OCI-LY7 (cell line): ENCODE measurements at regions not wholly inside any gene's neighbourhood (a gene's known extent, or its start where the extent isn't known, plus 50 kb on each side); places are given as distances from the start of the nearest gene placed in this dataset.

Source experiments
- BruUV-seq: library from RNA; stranded (reverse); fragments of 400-500 nt; replicated peaks from 2 replicates; lab custom pipeline; 2021; lab: Mats Ljungman, UMichigan
- CTCF ChIA-PET: fragments of 300-600 bp; sonication (Branson Sonifier 250); formaldehyde crosslinking; loops from one replicate; lab custom pipeline; 2022; ENCODE audit warnings: antibody characterized with exemption; ENCODE audit not compliant: unreplicated experiment; lab: Charles Lee
- POLR2A ChIA-PET: fragments of 300-600 bp; sonication (Branson Sonifier 250); formaldehyde crosslinking; loops from one replicate; lab custom pipeline; 2022; ENCODE audit warnings: antibody characterized with exemption; lab: Charles Lee
- DNase-seq: peaks from one replicate; pipeline ENCODE4 v3.0.0-alpha.2; 2015; ENCODE audit warnings: low spot score
- H2AFZ ChIP-seq: fragments of 200-600 bp; sonication (generic), shearing (Covaris generic); 2 replicates; pipeline ENCODE4 v1.6.1; 2014; ENCODE audit warnings: mild to moderate bottlenecking, antibody characterized with exemption, low read length, moderate library complexity
- H3K27ac ChIP-seq: fragments of 200-600 bp; sonication (generic); 2 replicates; pipeline ENCODE4 v1.5.1; 2014; ENCODE audit warnings: mixed run types, low read depth, mild to moderate bottlenecking, moderate library complexity, low read length, inconsistent platforms; ENCODE audit not compliant: poor library complexity, severe bottlenecking
- H3K36me3 ChIP-seq: fragments of 200-600 bp; sonication (generic); 2 replicates; pipeline ENCODE4 v1.6.1; 2014; ENCODE audit warnings: mild to moderate bottlenecking, antibody characterized with exemption, low read length, moderate library complexity, mixed read lengths; ENCODE audit not compliant: insufficient read depth
- H3K4me1 ChIP-seq: fragments of 200-600 bp; sonication (generic); 2 replicates; pipeline ENCODE4 v1.5.1; 2014; ENCODE audit warnings: mild to moderate bottlenecking, low read length; ENCODE audit not compliant: insufficient read depth, poor library complexity, severe bottlenecking
- H3K4me2 ChIP-seq: fragments of 200-600 bp; sonication (generic); 2 replicates; pipeline ENCODE4 v1.6.1; 2014; ENCODE audit warnings: mild to moderate bottlenecking, low read length
- H3K4me3 ChIP-seq: fragments of 200-600 bp; sonication (generic); 2 replicates; pipeline ENCODE4 v1.5.1; 2014; ENCODE audit warnings: mild to moderate bottlenecking, low read depth, low read length; ENCODE audit not compliant: poor library complexity, severe bottlenecking
- H3K79me2 ChIP-seq: fragments of 200-600 bp; sonication (generic); 2 replicates; pipeline ENCODE4 v1.6.1; 2016; ENCODE audit warnings: low read depth, mild to moderate bottlenecking, low read length, moderate library complexity, mixed read lengths; ENCODE audit not compliant: insufficient read depth
- H3K9me2 ChIP-seq: fragments of 200-600 bp; sonication (generic); 2 replicates; pipeline ENCODE4 v1.6.1; 2016; ENCODE audit warnings: mild to moderate bottlenecking, low read length, mixed read lengths; ENCODE audit not compliant: insufficient read depth
- H3K9me3 ChIP-seq: fragments of 200-600 bp; sonication (generic); 2 replicates; pipeline ENCODE4 v1.6.1; 2014; ENCODE audit warnings: mild to moderate bottlenecking, mixed run types, low read length, mixed read lengths
- H4K20me1 ChIP-seq: fragments of 200-600 bp; sonication (generic); 2 replicates; pipeline ENCODE4 v1.6.1; 2014; ENCODE audit warnings: mild to moderate bottlenecking, antibody characterized with exemption, low read length, moderate library complexity, mixed read lengths; ENCODE audit not compliant: insufficient read depth
- EZH2phosphoT487 ChIP-seq: fragments of 200-600 bp; sonication (generic); IDR thresholded peaks from 2 replicates; pipeline ENCODE4 v1.6.1; 2018; ENCODE audit warnings: low read depth, borderline replicate concordance, mild to moderate bottlenecking, mixed run types, antibody characterized with exemption, low read length, moderate library complexity, mixed read lengths
- intact Hi-C: fragments of 100-400 bp; cut with micrococcal nuclease; formaldehyde crosslinking; loops from one replicate; pipeline ENCODE4 v1.10.0; 2022; ENCODE audit not compliant: unreplicated experiment
- TF ChIP-seq, protein P1 (sequence below): fragments of 200-600 bp; sonication (generic); conservative IDR thresholded peaks from 2 replicates; pipeline ENCODE4 v1.5.1; 2014; ENCODE audit warnings: mild to moderate bottlenecking, antibody characterized with exemption, low read length, moderate library complexity, mixed read lengths

DNA sequence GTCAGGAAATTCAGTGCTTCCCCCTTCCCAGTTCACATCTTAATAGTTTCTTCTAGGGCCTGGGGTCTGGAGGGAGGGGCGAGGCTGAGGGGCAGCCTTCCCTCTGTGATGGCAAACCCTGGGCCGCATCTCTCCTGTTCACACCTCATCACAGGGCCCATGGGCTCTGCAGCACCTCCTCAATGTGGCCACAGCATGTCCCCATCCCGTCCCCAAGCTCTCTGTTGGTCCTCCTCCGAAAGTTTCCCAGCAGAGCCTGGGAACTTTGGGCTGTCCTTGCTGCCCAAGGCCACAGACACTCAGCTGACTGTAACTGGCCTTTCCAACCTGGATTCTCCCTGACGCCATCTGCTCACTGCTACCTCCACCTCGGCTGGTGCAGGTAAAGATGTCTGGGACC lies 112.7 kb upstream of the PTPRM start:
- no peaks in the 10 kb centered on the region for H3K36me3 ChIP-seq
- no peaks in the 10 kb centered on the region for H3K9me2 ChIP-seq
- ChIA-PET POLR2A (no interaction called here), CTCF (no interaction called here)
- no peaks in the 10 kb centered on the region for H3K79me2 ChIP-seq
- H3K4me3 ChIP-seq, result no peak overlapping the region
- H3K4me2 ChIP-seq, result no peak overlapping the region
- H3K9me3 ChIP-seq, result no peaks in the 10 kb centered on the region
- intact Hi-C loops, result no loop called here
- H4K20me1 ChIP-seq, result no peaks in the 10 kb centered on the region
- no TSS peak for BruUV-seq
- no peak overlapping the region for H2AFZ ChIP-seq
- TF ChIP-seq EZH2phosphoT487, result no peak
- TF ChIP-seq, protein P1, sequence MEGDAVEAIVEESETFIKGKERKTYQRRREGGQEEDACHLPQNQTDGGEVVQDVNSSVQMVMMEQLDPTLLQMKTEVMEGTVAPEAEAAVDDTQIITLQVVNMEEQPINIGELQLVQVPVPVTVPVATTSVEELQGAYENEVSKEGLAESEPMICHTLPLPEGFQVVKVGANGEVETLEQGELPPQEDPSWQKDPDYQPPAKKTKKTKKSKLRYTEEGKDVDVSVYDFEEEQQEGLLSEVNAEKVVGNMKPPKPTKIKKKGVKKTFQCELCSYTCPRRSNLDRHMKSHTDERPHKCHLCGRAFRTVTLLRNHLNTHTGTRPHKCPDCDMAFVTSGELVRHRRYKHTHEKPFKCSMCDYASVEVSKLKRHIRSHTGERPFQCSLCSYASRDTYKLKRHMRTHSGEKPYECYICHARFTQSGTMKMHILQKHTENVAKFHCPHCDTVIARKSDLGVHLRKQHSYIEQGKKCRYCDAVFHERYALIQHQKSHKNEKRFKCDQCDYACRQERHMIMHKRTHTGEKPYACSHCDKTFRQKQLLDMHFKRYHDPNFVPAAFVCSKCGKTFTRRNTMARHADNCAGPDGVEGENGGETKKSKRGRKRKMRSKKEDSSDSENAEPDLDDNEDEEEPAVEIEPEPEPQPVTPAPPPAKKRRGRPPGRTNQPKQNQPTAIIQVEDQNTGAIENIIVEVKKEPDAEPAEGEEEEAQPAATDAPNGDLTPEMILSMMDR, result no peak
- H3K27ac ChIP-seq, result no peak overlapping the region
- no peak for DNase-seq
- H3K4me1 ChIP-seq, result no peaks in the 10 kb centered on the region

GRCh38 chr18:7456376-7456775 lies 110.7 kb upstream of the PTPRM start:
- no peak for DNase-seq
- Histone ChIP-seq H3K4me1 (no peaks in the 10 kb centered on the region), H3K79me2 (no peaks in the 10 kb centered on the region), H2AFZ (no peak overlapping the region), H3K9me3 (no peaks in the 10 kb centered on the region), H3K27ac (no peak overlapping the region), H3K36me3 (no peaks in the 10 kb centered on the region), H4K20me1 (no peaks in the 10 kb centered on the region), H3K9me2 (no peaks in the 10 kb centered on the region), H3K4me3 (no peak overlapping the region), H3K4me2 (no peak overlapping the region)
- no TSS peak for BruUV-seq
- intact Hi-C loops, result no loop called here
- ChIA-PET CTCF (no interaction called here), POLR2A (interaction anchor here (0.6 kb wide), 1 partner anchor 1160 kb away, joined by 3 read pairs; no protein-coding TSS in a partner anchor)
- TF ChIP-seq EZH2phosphoT487, result no peak
- TF ChIP-seq, protein P1, result no peak

DNA sequence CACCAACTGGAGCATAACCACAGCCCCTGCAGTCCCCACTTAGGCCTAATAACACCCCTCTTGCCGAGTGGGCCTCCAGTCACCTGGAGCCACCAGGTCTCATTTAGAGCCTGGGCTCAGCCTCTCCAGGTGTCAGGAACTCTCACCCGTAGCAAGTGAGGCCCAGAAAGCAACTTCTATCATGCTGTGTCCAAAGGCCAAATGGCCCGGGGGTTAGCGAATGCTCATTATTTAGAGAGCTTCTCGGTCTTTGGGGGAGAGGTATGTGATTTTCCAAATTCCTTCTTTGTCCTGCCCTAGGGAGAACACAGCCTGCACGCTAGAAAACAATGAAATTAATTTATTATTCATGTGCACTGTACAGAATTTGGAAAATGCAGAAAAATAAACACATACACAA lies 109.9 kb upstream of the PTPRM start:
- H4K20me1 ChIP-seq, result no peaks in the 10 kb centered on the region
- DNase-seq, result no peak
- CTCF ChIA-PET, result no interaction called here
- intact Hi-C loops, result no loop called here
- H3K4me2 ChIP-seq, result no peak overlapping the region
- no peaks in the 10 kb centered on the region for H3K79me2 ChIP-seq
- H3K27ac ChIP-seq, result no peak overlapping the region
- H3K4me3 ChIP-seq, result no peak overlapping the region
- H3K36me3 ChIP-seq, result no peaks in the 10 kb centered on the region
- no peaks in the 10 kb centered on the region for H3K4me1 ChIP-seq
- no peak overlapping the region for H2AFZ ChIP-seq
- no peaks in the 10 kb centered on the region for H3K9me3 ChIP-seq
- BruUV-seq, result no TSS peak
- POLR2A ChIA-PET, result no interaction called here
- no peaks in the 10 kb centered on the region for H3K9me2 ChIP-seq
- TF ChIP-seq, protein P1, result no peak
- no peak for TF ChIP-seq EZH2phosphoT487
